AG10803 (cell line): ENCODE measurements at regions not wholly inside any gene's neighbourhood (a gene's known extent, or its start where the extent isn't known, plus 50 kb on each side); places are given as distances from the start of the nearest gene placed in this dataset.
"Not testable (repeated sequence)": the region's sequence is repeated elsewhere in the genome, so short reads cannot be mapped to it uniquely, and the experiment has no call there.

Experiments used
- DNase-seq: peaks from one replicate; pipeline ENCODE4 v3.0.0; 2010; ENCODE audit warnings: low read depth
- H3K4me3 ChIP-seq: 2 replicates; pipeline ENCODE4 v1.5.1; 2011; ENCODE audit warnings: mild to moderate bottlenecking, low read length, control low read depth
- TF ChIP-seq, protein P1 (sequence below): conservative IDR thresholded peaks from 2 replicates; pipeline ENCODE4 v1.5.1; 2011; ENCODE audit warnings: mild to moderate bottlenecking, low read length, control low read depth, inconsistent platforms

DNA sequence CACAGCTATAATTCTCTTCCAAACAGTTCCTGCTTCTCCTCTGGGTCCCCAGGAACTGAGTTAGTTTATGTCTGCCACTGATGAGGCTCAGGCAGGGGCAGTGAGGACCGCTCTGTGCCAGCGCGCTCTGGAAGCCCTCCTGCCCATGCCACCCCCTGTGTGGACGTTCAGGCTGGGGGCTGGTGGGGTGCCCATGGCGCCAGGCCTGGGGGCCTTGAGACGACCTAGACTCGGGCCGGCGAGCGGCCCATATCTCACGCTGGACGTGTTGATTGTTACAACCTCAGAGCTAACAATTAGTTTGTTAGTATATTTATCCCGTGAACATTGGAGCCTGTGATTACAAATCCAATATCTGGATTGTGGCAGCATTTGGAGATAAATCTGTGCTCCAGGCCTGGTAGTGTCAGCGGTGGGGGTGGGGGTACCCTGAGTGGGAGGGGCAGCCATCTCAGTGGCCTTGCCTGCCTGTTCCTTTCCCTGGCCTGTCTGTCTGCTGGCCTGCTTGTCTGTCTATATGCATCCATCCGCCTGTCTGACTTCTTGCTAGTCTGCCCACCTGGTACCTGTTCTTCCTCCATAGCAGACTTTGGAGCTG is 256.5 kb upstream of the MVB12B start:
- DNase-seq, result no peak
- no peak overlapping the region for H3K4me3 ChIP-seq
- TF ChIP-seq, protein P1, sequence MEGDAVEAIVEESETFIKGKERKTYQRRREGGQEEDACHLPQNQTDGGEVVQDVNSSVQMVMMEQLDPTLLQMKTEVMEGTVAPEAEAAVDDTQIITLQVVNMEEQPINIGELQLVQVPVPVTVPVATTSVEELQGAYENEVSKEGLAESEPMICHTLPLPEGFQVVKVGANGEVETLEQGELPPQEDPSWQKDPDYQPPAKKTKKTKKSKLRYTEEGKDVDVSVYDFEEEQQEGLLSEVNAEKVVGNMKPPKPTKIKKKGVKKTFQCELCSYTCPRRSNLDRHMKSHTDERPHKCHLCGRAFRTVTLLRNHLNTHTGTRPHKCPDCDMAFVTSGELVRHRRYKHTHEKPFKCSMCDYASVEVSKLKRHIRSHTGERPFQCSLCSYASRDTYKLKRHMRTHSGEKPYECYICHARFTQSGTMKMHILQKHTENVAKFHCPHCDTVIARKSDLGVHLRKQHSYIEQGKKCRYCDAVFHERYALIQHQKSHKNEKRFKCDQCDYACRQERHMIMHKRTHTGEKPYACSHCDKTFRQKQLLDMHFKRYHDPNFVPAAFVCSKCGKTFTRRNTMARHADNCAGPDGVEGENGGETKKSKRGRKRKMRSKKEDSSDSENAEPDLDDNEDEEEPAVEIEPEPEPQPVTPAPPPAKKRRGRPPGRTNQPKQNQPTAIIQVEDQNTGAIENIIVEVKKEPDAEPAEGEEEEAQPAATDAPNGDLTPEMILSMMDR, result no peak

DNA sequence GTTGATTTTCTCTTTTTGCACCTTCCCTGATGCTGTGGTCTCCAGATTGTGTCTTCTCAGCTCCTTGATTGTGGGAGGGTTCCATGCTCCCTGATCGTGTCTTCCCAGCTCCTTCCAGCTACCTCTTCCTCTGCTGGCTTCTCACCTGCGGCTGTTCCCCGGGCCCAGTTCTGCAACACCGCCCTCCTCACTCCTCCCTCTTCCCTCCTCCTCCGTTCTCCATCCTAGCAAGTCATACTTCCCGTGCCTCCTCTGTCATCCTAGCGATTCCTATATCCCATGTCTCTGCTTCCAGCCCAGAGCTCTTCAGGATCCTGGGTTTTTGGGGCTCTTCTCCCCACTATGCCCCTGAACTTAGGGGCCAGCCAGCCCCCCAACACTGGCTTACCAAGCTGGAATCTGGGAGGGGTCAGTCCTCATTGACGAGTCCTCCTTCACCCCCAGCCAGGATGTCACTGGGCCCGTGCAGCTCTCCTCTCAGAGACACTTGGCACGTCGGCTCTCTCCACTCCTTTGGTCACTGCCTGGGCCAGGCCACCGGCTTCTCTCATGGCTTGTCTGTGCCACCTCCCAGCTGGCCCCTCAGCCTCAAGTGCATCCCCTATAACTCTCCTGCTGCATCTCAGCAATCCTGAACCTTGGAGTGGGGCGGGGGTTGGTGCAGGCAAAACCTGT is 255.4 kb upstream of the MVB12B start:
- TF ChIP-seq, protein P1, result no peak
- no peak overlapping the region for H3K4me3 ChIP-seq
- DNase-seq, result no peak

DNA sequence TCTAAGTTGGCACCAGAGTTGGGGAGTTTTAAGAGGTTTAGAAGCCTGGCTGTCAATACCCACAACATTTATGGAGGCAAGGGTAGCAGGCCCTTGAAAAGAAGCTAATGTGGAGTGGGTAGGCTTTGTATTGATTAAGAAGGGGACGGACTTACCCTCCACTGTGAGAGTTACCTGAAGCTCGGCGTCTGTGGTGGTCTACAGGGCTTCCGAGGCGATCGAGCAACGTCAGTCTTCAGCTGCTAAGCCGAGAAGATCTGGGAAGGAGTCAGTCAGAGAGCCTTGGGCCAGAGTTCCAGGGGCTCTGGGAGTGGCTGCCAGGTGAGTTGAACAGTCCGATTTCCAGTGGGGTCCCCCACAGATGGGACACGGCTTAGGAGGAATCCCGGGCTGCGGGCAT is 249.0 kb upstream of the MVB12B start:
- H3K4me3 ChIP-seq, DNase-seq: not testable (repeated sequence)

DNA sequence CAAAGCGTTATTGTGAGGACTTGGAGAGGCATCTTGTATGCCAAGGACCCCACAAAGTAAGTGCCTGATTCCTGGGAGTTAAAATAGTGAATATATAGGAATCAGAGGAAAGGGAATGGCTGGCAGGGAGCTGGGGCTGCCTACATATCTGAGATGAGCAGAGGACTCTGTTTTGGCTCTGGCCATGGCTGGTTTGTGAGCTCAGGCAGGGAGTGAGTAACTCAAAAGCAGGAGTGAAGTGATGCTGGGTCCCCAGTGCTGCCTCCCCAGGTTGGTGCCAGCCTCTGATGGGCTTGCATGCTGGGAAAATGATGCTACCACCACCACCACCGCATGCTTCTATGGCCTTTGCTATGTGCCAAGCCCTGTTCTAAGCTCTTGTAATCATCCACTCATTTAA is 246.0 kb upstream of the MVB12B start:
- TF ChIP-seq, protein P1, result no peak
- no peak overlapping the region for H3K4me3 ChIP-seq
- no peak for DNase-seq

DNA sequence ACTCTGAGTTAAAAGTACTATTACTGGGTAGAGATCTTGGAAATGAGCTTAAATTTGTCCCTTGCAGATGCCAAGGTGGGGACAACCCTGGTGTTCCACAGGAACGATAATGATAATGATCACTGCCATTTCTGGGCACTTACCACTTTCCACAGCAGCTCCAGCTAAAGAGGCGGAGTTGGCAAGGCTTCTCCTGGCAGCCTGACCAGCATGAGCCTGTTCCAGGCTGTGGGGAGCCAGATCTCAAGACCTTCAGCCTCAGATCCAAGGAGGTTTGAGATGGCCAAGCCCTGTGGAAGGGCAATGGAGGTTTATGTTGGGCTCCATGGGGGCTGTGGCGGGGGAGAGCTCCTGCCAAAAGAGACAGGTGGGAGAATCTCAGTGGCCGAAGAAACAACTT is 244.9 kb upstream of the MVB12B start:
- no peak for DNase-seq
- H3K4me3 ChIP-seq, result no peak overlapping the region
- TF ChIP-seq, protein P1, result no peak

DNA sequence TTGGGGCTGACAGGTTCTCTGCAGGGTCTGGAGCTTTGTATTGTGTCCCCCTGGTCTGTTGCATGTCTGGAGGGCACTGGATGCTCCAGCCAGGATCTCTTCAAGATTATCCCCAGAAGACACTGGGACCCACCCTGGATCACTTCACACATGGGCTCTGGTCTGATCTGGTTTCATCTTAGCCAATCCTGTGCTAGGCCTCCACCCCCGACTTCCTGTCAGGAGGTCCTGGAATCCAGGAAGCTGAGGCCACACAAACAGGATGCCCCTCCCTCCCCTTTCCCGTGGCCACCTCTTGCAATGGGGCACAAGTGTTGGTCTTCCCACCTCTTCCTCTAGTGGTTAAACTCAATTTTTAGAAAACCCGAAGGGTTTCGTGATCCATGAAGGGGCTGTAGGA is 242.6 kb upstream of the MVB12B start:
- TF ChIP-seq, protein P1, result no peak
- DNase-seq, result no peak
- no peak overlapping the region for H3K4me3 ChIP-seq

DNA sequence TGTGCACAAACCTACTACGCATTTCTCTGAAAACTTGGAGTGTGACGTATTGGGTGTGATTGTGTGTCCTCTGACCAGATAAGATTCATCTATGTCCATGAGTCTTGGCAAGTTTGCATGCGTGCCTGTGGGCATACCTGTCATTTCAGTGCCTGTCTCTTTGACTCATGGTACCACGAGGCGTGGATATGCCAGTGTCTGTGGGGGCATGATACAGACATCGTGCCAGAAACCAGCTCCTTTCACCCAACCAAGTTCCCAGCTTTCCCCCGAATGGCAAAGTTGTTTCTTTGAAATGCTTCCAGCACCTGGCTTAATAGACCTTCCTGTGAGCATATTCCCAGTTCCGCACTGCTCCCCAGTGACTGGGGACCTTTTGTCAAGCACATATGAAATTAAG is 241.9 kb upstream of the MVB12B start:
- TF ChIP-seq, protein P1, result no peak
- H3K4me3 ChIP-seq, result no peak overlapping the region
- DNase-seq, result no peak
